ACHN (cell line): ENCODE measurements at regions not wholly inside any gene's neighbourhood (a gene's known extent, or its start where the extent isn't known, plus 50 kb on each side); places are given as distances from the start of the nearest gene placed in this dataset.
"Not testable (repeated sequence)": the region's sequence is repeated elsewhere in the genome, so short reads cannot be mapped to it uniquely, and the experiment has no call there.

Source experiments
- DNase-seq: peaks from one replicate; pipeline ENCODE4 v3.0.0-alpha.2; 2015
- in situ Hi-C: cut with HindIII; loops from 2 replicates; pipeline ENCODE4 v1.10.0; 2017; ENCODE audit warnings: low sequenced_read_pairs, low pct_ligation_motif_present, low pct_unique_long_range_greater_than_20kb

DNA sequence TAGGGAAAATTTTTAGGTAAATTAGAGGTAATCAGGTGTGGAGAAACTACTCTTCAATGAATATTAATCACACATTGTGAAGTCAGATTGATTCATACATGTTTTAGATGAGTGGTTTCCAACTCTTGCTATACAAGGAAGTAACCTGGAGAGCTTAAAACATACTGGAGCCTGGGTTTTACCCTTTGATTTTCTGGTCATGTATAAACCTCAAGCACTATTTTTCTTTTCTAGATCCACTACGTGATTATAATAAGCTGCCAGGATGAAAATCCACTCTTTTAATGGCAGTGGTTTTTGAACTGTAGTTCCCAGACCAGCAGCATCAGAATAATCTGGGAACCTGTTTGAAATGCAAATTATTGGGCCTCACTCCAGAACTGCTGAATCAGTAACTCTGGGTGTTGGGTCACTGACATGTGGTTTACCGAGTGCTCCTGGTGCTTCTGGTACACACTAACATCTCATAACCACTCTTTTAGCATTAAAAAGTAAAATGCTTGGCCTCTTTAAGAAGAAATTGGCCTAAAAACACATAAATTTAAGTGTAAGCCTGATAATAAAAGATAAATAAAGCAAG is 63.4 kb downstream of the DCAF12L1 start:
- in situ Hi-C loops: no loop called here

DNA sequence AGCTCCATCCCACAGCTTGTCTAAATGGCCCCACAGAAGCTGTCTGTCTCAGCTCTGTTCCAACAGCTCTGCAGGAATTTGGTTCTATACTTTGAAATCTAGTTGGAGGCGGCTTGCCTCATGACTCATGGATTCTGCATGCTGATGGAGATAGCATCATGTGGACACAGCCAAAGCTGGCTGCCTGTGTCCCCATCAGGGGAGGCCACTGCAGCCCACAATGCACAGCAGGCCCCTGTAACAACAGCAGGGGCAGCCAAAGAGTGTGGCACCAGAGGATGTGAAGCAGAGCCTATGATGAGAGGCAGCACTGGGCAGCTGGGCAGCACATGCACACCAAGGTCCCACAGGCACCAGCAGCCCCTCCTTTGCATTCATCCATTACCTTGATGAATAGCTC is 67.2 kb downstream of the DCAF12L1 start:
- peak; percentile 1 for DNase-seq
- in situ Hi-C loops: no loop called here

More for the DNA sequence above, 63.4 kb downstream of the DCAF12L1 start:
- DNase-seq: peak; percentile 28

DNA sequence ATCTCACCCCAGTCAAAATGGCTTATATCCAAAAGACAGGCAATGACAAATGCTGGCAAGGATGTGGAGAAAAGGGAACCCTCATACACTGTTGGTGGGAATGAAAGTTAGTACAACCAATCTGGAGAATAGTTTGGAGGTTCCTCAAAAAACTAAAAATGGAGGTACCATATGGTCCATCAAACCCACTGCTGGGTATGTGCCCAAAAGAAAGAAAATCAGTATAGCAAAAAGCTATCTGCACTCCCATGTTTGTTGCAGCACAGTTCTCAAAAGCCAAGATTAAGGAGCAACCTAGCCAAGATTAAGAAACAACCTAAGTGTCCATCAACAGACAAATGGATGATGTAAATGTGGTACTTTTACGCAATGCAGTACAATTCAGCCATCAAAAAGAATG is 70.7 kb downstream of the DCAF12L1 start:
- in situ Hi-C loops: no loop called here
- no peak for DNase-seq

DNA sequence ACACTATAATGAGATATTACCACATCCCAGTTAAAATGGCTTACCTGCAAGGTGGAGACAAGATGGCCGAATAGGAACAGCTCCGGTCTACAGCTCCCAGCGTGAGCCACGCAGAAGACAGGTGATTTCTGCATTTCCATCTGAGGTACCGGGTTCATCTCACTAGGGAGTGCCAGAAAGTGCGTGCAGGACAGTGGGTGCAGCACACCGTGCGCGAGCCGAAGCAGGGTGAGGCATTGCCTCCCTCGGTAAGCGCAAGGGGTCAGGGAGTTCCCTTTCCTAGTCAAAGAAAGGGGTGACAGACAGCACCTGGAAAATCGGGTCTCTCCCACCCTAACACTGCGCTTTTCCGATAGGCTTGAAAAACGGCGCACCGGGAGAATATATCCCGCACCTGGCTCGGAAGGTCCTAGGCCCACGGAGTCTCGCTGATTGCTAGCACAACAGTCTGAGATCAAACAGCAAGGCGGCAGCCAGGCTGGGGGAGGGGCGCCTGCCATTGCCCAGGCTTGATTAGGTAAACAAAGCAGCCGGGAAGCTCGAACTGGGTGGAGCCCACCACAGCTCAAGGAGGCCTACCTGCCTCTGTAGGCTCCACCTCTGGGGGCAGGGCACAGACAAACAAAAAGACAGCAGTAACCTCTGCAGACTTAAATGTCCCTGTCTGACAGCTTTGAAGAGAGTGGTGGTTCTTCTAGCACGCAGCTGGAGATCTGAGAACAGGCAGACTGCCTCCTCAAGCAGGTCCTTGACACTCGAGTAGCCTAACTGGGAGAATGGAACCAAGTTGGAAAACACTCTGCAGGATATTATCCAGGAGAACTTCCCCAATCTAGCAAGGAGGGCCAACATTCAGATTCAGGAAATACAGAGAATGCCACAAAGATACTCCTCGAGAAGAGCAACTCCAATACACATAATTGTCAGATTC is 92.5 kb downstream of the DCAF12L1 start:
- not testable (repeated sequence) for DNase-seq

DNA sequence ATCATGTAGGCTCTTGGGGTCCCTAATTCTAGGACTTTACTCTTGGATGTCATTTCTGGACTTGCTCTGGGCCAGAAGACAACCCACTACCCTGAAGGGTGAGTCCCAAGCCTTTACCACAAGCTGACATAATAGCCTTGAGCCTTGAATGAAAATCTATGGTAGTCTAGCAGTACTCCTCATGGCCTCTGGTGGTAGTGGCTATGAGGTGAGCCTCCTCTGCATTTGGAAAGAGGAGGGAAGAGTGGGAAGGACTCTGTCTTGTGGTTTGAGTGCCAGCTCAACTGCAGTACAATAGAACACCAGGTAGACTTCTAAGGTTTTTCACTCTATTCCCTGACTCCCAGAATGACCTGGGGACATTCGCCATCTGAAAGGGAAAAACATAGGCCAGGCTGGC is 96.5 kb downstream of the DCAF12L1 start:
- in situ Hi-C loops: no loop called here
- no peak for DNase-seq

More for the DNA sequence above, 92.5 kb downstream of the DCAF12L1 start:
- in situ Hi-C loops: not testable (repeated sequence)

DNA sequence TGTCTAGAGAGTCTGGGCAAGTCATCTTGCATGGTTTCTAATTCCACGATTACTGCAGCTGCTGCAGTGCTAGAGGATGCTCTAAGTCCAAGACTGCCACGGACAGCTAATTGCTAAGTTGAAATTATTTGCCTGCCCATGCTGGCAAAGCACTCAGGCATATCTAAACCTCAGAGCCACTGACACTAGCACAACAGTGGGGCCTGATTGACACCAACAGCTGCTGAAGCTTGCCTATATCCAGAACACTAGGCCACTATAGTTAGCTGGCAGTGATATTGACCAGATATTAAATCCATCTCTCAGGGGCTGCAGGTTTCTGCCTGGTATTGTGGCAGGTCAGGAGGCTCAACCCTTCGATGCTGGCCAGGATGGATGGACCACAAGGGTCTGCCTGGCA is 103.9 kb downstream of the DCAF12L1 start:
- in situ Hi-C loops: no loop called here

More for the DNA sequence above, 103.9 kb downstream of the DCAF12L1 start:
- DNase-seq: no peak
